HG03097 (cell line): ENCODE measurements at regions not wholly inside any gene's neighbourhood (a gene's known extent, or its start where the extent isn't known, plus 50 kb on each side); places are given as distances from the start of the nearest gene placed in this dataset.

Experiments
- ATAC-seq: cut with Tn5 transposase; IDR thresholded peaks from one replicate; pipeline ENCODE4 v1.9.1; 2021; ENCODE audit not compliant: unreplicated experiment, low FRiP score

DNA sequence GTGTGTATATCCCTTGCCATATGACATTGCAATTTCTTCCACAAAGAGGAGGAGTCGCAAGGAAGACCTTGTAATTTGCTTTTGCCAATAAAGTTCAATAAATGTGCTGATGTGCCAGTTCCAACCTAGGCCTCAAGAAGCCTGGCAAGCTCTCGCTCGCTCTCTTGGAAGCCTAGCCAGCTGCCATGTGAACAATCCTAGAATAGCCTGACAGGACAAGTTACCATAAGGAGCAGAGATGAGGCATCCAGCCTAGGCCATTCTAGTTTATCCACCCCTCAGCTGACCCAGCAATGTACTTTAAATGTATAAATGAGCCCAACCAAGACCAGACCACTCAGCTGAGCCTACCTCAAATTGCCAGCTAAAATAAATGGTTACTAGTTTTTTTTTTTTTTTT is 145.7 kb upstream of the QRFPR start:
- ATAC-seq: no peak

DNA sequence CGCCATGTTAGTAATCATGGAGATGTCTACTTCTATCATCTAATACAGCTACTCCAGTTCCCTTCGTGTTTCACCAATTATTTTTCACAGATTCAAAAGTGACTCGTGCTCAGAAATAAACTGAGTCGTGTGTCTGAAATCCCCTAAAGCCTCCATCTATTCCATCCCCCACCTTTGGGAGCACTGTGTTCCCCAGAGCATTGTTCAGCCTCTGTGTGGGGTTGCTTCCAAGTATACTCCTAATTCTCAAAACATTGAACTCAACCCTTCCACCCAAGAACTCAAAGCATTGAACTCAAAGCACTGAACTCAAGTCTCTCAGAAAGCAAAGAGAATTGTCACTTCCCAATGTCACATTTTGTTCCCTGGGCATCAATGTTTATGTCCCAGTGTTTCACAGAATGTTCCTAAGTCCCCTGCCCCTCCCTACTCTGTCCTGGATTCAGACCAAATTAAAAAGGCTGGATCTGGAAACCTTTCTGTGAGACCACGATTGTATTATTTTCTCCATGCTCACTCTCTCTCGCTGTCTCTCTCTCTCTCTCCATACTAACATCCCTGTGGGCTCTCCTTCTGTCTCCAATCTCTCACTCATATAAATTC is 138.5 kb upstream of the QRFPR start:
- no peak for ATAC-seq

DNA sequence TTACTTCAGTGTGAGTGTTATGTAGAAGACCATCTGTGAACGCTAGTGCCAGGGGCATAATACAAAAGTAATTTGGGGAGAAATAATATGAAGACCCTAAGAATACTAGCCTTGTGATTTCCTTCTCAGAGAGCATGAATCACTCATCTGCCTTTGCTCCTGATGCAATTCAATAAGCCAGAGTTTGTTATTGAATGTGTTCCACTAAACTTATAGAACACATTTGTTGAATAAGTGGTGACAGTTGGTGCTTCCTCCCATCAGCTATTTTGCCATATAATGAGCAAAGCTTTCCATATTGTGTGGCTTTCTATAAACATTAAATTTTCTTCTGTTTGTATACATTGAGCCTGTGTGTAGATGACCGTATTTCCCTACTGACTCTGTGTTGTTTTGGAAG is 136.4 kb upstream of the QRFPR start:
- ATAC-seq: no peak

DNA sequence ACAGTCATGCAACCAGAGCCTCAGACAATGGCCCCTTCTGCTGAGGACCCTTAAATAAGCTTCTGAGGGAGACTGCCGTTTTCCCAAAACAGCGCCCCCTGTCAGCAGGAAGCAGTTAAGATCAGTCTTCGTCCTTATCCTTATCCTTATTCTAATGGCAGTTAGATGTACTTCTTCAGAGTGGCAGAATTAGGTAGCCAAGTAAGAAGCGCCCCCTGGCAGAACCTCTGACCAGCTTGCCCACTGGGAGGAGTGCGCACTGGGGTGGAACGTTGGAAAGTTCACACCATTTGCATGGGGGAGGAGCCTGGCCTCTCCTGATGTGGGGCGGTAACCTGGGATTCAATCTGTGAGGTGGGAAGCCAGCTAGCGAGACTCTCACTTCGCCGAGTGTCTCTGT is 133.6 kb upstream of the QRFPR start:
- no peak for ATAC-seq

DNA sequence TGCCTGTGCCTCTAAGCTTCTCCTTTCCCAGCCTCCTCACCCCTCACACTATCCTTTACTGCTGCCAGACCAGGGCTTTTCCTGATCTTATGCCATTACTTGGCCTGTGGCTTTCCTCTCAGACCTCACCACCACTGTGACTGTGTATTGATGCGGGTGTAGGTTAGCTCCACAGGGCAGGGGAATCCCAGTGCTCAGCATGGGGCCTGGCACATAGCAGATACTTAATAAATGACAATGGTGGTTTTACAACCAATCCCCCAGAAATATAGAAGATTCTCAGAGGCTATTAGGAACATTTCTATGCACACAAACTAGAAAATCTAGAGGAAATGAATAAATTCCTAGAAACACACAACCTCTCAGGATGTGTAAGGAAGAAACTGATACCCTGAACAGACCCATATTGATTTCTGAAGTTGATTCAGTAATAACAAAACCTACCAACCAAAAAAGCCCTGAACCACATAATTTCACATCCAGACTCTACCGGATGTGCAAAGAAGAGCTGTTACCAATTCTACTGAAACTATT is 129.6 kb upstream of the QRFPR start:
- ATAC-seq: peak; percentile 79

DNA sequence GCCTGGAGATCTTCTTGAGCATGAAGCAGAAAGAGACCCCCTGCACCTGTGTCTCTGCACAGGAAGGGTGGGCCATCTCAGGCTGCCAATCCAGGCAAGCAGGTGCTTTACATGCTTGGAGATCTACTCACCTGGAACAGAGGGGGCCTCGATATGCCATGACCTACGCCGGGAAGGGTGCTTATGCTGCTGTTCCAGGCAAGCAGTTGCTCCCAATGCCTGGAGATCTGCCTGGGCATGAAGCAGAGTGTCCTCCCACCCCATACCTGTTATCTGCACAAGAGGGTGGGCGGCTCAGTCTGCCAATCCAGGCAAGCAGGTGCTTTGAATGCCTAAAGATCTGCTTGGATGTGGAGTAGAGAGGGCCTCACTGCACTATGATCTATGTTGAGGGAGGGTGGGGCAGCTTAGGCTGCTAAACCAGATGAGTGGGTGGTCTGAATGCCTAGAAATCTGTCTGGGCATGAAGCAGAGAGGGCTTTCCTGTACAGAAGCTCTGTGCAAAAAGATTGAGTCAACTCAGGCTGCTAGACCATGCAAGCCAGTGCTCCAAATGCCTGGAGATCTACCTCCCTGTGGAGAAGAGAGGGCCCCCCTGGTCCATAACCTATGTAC is 104.5 kb upstream of the QRFPR start:
- ATAC-seq: no peak

DNA sequence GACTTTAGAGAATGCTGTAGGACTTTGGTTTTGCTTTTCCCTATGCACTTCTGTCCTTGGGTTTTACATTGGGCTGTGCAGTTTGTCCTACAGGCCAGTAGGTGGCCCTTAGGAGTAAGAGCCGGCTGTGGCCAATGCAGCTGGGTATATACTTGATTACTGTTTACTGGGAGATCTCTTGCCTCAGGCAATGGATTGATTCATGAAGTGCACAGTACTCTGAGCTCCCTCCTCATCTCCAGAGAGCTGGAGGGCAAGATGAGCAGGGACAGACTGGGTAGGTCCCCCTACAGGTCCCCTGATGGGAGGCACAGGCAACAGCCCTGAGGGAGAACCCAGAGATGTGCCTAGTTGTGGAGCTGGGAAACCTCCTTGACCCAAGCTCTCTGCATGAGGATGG is 103.8 kb upstream of the QRFPR start:
- peak; percentile 91 for ATAC-seq

DNA sequence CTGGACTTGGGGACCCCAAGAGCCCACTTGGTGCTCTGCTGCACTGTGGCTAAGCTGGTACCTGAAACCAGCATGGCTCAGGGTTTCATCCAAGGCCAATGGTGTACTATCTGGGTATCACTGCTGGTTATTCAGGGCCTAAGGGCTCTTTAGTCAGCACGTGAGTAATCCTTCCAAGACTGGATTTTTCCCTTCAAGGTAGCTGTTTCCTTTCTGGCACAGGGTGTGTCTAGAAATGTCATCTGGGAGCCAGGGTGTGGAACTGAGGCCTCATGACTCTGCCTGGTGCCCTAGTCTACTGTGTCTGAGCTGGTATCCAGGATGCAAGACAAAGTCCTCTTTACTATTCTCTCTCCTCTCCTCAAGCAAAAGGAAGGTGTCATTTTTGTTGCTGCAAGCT is 99.0 kb upstream of the QRFPR start:
- ATAC-seq: no peak

DNA sequence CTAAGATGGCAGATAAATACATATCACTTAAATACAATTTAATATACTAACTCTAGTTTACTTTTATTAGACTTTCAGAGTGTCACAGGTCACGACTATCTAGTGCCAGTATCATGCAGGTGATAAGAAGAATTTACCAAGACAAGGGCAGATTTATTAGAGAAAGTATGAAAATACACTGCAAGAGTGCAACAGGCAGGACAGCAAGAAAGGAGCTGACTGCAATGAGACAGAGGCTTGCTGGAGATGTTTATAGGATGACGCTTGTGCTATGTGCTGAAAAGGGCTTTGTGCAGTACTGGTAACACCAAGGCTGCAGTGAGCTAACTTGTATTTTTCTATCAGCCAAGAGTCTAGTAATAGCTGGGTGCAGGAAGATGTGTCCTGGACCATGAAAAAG is 96.7 kb upstream of the QRFPR start:
- ATAC-seq: no peak

DNA sequence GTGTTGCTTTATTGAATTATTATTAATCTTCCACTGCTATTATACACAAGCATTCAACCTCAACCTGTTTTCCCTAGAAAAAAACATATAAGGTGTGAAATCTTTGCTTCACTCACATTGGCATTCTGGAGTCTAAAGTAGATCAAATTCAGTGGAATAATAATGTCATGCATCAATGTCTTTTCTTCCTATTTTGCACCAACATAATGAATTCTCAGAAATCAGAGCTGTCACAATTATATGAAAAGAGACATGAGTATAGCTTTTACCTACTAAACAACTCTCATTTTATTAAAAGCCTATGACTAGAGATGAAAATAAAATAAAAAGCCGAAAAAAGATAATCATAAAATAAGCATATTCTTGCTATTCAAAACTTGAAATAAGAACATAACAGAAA is 96.3 kb upstream of the QRFPR start:
- no peak for ATAC-seq

DNA sequence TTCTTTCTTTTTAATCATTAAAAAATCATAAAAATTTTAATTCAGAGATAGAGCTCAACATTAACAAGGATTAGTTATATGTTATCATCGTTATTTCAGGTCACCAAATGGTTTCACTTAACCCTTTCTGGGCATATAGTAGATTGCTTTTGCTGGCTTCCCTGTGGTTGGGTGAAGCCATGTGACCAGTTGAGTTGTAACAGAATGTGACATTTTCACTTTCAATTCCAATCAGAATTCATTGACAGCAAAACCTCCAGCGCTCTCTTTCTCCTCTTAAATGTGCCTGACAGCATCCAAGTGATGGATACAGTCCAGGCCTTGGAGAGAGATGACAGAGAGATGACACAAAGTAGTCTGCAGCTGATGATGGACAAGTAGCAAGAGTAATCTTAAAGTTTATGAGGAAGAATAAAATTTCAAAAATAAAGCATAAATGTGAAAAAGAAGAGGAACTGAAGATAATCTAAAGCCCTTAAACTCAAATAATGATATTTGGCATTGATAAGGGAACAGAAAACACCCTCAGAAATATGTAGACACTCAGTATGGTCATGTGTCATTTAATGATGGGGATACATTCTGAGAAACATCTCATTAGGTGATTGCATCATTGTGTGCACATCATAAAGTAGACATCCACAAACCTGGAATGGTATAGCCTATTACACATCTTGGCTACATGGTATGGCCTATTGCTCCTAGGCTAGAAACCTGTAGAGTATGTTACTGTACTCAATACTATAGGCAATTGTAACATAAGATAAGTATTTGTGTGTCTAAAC is 92.3 kb upstream of the QRFPR start:
- ATAC-seq: no peak

DNA sequence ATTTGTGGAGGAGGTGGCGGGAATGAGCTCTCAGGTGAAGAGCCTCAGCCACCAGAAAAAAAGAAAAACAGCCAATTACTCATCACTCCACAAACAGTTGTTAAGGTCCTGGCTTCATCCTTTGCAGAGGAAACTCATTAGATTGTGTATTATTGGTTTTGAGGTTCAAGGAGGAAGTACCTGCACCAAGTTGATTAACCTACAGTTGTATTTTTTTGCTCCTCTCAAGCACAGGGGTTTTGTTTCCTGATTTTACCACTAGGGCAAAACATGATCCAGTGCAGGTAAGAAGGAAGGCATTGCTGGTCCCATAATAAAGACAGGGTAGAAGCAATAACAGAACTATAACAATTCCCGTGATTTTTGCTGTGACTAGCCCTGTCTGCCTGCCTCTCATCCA is 84.0 kb upstream of the QRFPR start:
- ATAC-seq: no peak

DNA sequence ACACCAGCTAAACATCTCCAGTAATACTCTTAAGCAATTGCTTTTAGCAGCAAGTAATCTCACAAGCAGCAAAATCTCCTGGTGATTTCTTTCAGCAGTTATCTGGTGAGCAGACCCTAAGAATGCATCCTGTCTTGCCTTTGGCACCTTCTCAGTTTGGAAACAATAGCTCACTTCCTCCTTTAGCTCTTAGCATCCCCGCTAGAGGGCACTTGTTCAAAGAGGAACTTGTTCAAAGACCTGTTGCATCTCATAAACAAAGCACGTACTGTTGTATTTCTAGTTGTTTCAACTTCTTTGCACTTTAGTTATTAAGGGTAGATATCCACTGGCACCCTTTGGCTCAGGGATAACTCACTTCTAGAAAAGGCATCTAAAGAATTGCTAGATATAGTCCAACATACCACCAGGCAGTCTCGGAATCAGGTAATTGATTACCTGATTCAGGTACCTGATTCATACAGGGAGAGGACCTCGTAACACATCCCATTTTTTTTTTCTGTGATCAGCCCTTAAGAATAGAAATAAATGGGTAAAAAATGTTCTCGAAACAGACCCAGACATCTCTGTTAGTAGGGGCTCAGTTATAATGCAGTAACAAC is 81.9 kb upstream of the QRFPR start:
- ATAC-seq: peak; percentile 84

DNA sequence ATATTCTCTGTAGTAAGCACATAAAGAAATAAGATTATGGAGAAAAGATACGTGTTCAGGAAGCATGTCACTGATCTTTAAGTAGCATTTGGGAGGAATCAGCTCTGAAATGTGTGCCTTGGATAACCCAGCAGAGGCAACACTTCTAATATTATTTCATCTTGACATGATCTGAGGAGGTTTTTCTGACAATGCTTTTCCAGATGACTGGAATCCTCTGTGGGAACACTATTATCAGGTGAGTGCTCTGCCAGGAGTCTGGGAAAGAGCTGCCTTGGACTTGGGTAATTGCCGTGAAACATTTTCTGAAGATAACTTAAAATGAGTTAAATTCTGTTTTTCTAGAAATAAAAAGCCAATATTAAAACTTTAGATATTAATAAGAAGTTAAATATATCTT is 78.2 kb upstream of the QRFPR start:
- no peak for ATAC-seq

DNA sequence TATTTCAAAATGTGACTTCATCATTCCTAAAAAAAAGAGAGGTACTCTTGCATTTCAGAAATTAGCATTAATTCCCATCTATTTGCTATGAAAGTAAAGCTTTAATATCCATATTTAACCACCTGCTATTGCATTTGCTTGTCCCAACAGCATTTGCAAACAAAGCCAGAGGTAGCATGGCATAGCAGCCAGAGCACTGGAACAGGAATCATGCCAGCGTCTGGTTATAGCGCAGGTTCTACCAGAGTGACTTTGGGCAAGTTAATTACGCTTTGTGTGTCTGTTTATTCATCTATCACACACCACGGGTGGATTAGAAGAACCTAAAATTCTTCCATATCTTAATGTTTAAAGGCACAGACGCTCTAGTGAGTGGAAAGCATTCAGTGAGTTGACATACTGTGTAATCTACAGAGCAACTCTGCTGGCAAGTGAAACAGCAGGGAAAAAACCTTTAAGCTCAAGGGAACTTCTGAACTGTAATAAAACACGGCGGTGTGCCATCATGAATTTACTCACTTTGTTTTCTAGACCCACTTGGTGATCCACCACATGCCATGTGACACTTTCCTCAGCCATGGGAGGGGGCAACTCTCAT is 76.6 kb upstream of the QRFPR start:
- no peak for ATAC-seq

DNA sequence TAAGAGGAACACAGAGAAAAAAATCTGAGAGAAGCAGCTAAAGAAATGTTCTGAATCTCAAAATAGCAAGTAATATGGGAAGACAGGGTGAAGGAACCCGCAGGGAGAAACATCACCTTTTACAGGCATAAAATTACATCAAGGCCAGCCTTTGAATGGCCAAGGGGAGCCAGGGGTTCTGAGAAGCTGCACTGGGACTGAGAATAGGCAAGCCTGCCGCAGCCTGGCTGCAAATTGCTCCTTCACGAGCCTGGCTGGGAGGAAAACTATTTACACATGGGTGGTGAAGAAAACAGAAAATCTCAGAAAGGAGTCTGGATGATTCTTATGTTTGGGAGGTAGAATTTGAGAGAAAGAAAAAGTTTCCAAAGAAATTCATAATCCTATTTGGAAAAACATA is 74.5 kb upstream of the QRFPR start:
- no peak for ATAC-seq

DNA sequence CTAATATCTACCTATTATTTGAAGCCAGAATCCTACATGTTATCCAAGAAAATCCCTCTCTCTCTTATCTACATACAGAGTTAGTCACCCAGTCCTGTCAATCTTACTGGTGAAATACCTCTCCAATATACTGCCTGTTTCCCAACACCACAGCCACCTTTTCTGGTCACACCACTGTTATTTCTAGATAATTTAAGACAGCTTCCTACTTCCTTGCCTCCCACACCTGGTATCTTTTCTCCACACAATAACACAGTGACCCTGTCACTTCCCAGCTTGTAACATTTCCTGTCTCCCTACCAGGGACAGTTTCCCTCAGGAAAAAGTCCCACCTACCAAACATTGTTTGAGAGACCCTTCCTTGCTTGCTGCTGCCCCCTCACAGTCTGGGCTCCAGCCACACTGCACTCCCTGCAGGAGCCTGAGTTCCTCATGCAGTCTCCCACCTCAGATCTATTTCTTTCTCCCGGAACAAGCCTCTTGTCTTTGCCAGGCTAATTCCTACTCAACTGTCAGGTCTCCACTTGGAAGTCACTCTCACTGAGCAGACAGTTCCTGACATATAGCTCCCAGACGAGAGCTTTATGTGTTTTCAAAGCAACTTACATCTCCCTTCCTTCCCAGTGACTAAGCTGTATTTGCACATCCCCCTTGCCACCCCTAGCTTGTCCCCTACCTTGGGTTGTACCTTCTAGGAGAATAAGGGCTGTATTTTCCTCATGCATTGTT is 73.6 kb upstream of the QRFPR start:
- ATAC-seq: no peak

DNA sequence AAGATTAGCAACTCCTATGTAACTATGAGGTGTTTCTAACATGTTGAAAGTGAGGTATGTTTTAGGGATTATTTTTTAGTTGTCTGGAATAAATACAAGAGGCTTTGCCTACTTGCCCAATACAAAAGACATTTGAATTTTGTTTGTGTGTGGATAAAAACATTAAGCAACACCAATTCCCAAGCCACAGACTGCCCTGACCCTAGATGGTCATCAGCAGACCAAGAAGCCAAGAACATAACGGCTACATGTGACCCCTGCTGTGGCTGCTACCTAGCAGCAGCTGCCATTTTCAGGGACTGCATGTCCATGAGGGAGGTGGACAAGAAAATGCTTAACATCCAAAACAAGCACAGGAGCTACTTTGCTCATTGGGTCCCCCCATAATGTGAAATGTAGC is 70.5 kb upstream of the QRFPR start:
- ATAC-seq: no peak

DNA sequence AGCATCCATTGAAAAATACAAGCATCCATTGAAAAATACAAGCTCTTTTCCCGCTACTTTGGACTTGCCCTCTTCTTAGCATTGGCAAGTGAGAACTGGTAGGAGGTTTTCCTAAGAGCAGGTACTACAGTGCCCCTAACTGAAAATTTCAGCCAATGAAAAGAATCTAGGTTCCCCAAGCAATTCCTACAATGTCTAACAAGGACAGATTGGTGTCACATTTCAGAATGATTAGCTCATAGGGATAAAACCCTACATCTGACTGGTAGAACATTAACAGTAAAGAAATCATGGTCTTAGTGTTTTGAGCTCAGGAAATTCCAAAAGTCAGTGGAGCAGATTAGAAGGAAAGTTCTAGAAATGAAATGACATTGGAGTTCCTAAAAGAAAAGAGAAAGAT is 68.6 kb upstream of the QRFPR start:
- no peak for ATAC-seq

DNA sequence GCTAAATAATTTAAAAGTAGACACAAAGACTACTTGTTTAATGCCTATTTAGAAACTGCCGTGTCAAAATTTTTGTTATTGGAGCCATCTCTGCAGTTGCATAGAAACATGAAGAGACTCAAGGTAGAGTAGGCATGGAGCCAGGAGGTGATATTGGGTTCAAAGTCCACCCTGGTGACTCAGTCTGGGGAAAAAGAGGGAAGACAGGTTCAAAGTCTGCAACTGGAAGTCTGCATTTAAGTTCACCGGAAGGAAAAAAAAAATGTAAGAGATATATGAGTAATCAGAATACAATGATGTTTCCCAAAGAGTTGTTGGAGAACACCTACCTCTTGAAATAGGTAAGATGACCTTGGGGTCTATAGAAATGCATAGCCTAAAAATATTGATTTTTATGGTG is 67.4 kb upstream of the QRFPR start:
- ATAC-seq: no peak
